ENCODE measurements at regions not wholly inside any gene's neighbourhood (a gene's known extent, or its start where the extent isn't known, plus 50 kb on each side); places are given as distances from the start of the nearest gene placed in this dataset.

DNA sequence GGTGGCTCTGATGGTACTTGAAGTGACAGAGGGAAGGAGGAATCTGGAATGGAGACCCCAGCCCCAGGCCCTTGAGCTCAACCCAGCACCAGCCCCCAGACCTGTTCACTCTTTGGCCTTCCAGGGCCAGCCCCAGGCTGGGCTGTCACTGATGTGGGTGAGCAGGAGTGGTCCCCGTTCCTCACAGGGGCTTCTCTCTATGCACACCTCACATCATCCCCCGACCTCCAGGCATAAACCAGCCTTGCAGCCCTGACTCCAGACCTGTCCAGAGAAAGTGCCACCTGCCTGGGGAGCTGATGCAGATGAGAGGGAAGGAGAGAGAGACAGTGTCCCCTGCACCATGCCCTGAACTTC, 182.6 kb upstream of the SDK2 start:
- no peak for TF ChIP-seq SPI1 (IDR thresholded peaks at IDR 0.05; ENCODE audit: low read depth, low read length)
- TF ChIP-seq POLR2AphosphoS5 (IDR thresholded peaks at IDR 0.05; ENCODE audit: low read depth, low read length), result no peak
- no peak for TF ChIP-seq TAF1 (IDR thresholded peaks at IDR 0.05; ENCODE audit: low read depth, low read length)
- no peak for TF ChIP-seq POLR2A (IDR thresholded peaks at IDR 0.05; ENCODE audit: low read depth, low read length)

All from GM12891 (cell line).